Retinal pigment epithelial cell (primary cell): ENCODE measurements at regions not wholly inside any gene's neighbourhood (a gene's known extent, or its start where the extent isn't known, plus 50 kb on each side); places are given as distances from the start of the nearest gene placed in this dataset.
"Not testable (repeated sequence)": the region's sequence is repeated elsewhere in the genome, so short reads cannot be mapped to it uniquely, and the experiment has no call there.

Source experiments
- DNase-seq: peaks from one replicate; pipeline ENCODE4 v3.0.0-alpha.2; 2010; ENCODE audit warnings: low read depth
- H3K4me3 ChIP-seq: 2 replicates; pipeline ENCODE4 v1.5.1; 2011; ENCODE audit warnings: mild to moderate bottlenecking, low read length, control low read depth, moderate library complexity
- CTCF ChIP-seq: conservative IDR thresholded peaks from 2 replicates; pipeline ENCODE4 v1.5.1; 2011; ENCODE audit warnings: low read depth, low read length, control low read depth, inconsistent platforms

GRCh38 chr1:87428367-87428766 is 99.7 kb downstream of the LMO4 start:
- TF ChIP-seq CTCF: no peak
- no peak for DNase-seq
- no peak overlapping the region for H3K4me3 ChIP-seq

- no peak for DNase-seq
- TF ChIP-seq CTCF: no peak
- no peak overlapping the region for H3K4me3 ChIP-seq
Observed at GRCh38 chr1:87428883-87429282, 100.2 kb downstream of the LMO4 start.

GRCh38 chr1:87432685-87433084 is 104.0 kb downstream of the LMO4 start:
- no peak overlapping the region for H3K4me3 ChIP-seq
- no peak for TF ChIP-seq CTCF
- no peak for DNase-seq

GRCh38 chr1:87433101-87433500 is 104.4 kb downstream of the LMO4 start:
- not testable (repeated sequence) for H3K4me3 ChIP-seq, DNase-seq

- no peak for DNase-seq
- no peak for TF ChIP-seq CTCF
- no peak overlapping the region for H3K4me3 ChIP-seq
Observed at GRCh38 chr1:87435484-87435883, 106.8 kb downstream of the LMO4 start.

- DNase-seq, H3K4me3 ChIP-seq: not testable (repeated sequence)
Observed at GRCh38 chr1:87436115-87436514, 107.4 kb downstream of the LMO4 start.

GRCh38 chr1:87436534-87436933 is 107.9 kb downstream of the LMO4 start:
- TF ChIP-seq CTCF: no peak
- DNase-seq: no peak
- no peak overlapping the region for H3K4me3 ChIP-seq

GRCh38 chr1:87437663-87438295 is 109.1 kb downstream of the LMO4 start:
- no peak overlapping the region for H3K4me3 ChIP-seq
- no peak for TF ChIP-seq CTCF
- DNase-seq: no peak
